Thyroid gland (tissue), 4 donors: ENCODE measurements at regions not wholly inside any gene's neighbourhood (a gene's known extent, or its start where the extent isn't known, plus 50 kb on each side); places are given as distances from the start of the nearest gene placed in this dataset.

Source experiments
- CTCF ChIP-seq, 6 experiments: fragments of 200-600 bp in 3 of 6; fragments of 450-650 bp in 3 of 6; sonication (generic) in 3 of 6; IDR thresholded peaks; one replicate each; pipeline ENCODE4 v1.5.1; 2016 to 2019; ENCODE audit warnings: antibody characterized with exemption in 6 of 6, mild to moderate bottlenecking in 2 of 6, inconsistent platforms in 1 of 6, moderate library complexity in 1 of 6
- POLR2A ChIP-seq, 2 donors: fragments of 450-650 bp; IDR thresholded peaks; one replicate each; pipeline ENCODE4 v1.6.1; 2017; ENCODE audit warnings: antibody characterized with exemption in 2 of 2, mild to moderate bottlenecking in 2 of 2, moderate library complexity in 1 of 2

DNA sequence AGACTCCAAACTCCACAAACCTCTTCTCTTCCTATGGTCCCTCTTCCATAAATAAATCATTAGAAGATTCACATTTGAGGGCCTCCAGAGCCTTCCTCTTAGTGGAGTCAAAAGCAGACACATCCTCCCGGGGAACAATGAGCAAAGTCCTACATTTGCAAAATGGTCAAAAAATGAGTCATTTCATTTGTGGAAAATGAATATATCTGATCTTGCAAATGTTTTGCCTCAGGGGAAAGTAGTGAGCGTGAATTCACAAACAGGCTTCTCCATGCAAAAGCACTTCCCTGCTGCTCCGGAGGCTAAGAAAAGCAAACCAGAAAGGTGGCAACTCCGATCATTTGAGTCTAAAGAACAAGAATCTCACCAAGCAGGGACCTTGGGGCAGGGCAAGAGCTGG is 86.7 kb upstream of the IQSEC1 start:
- TF ChIP-seq CTCF (IDR thresholded peaks at IDR 0.05) (no peak), POLR2A (IDR thresholded peaks at IDR 0.05) (no peak)
